Astrocyte of the cerebellum (primary cell): ENCODE measurements at regions not wholly inside any gene's neighbourhood (a gene's known extent, or its start where the extent isn't known, plus 50 kb on each side); places are given as distances from the start of the nearest gene placed in this dataset.

Experiments
- DNase-seq: peaks from one replicate; pipeline ENCODE4 v3.0.0-alpha.2; 2011; ENCODE audit warnings: low read depth
- H3K4me3 ChIP-seq: 2 replicates; pipeline ENCODE4 v1.5.1; 2011; ENCODE audit warnings: mild to moderate bottlenecking, low read depth, low read length, moderate library complexity
- in situ Hi-C: cut with HindIII; loops from 2 replicates; pipeline ENCODE4 v1.10.0; 2017; ENCODE audit warnings: low sequenced_read_pairs
- TF ChIP-seq, protein P1 (sequence below): IDR thresholded peaks from 2 replicates; pipeline ENCODE4 v1.5.1; 2012; ENCODE audit warnings: low read length, low read depth, moderate library complexity, mild to moderate bottlenecking; ENCODE audit errors: missing control alignments

DNA sequence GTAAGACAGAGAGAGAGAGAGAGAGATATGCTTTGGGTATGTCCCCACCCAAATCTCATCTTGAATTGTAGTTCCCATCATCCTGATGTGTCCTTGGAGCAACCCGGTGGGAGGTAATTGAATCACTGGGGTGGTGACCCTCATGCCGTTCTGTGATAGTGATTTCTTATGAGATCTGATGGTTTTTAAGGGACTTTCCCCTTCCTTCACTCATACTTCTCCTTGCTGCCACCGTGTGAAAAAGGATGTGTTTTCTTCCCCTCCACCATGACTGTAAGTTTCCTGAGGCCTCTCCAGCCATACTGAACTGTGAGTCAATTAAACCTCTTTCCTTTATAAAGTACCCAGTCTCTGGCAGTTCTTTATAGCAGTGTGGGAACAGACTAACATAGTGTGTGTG lies 60.3 kb downstream of the EOMES start:
- DNase-seq, result no peak
- in situ Hi-C loops, result no loop called here
- TF ChIP-seq, protein P1, sequence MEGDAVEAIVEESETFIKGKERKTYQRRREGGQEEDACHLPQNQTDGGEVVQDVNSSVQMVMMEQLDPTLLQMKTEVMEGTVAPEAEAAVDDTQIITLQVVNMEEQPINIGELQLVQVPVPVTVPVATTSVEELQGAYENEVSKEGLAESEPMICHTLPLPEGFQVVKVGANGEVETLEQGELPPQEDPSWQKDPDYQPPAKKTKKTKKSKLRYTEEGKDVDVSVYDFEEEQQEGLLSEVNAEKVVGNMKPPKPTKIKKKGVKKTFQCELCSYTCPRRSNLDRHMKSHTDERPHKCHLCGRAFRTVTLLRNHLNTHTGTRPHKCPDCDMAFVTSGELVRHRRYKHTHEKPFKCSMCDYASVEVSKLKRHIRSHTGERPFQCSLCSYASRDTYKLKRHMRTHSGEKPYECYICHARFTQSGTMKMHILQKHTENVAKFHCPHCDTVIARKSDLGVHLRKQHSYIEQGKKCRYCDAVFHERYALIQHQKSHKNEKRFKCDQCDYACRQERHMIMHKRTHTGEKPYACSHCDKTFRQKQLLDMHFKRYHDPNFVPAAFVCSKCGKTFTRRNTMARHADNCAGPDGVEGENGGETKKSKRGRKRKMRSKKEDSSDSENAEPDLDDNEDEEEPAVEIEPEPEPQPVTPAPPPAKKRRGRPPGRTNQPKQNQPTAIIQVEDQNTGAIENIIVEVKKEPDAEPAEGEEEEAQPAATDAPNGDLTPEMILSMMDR, result no peak
- H3K4me3 ChIP-seq, result no peak overlapping the region

- H3K4me3 ChIP-seq, result no peak overlapping the region
- TF ChIP-seq, protein P1, result peak; percentile 76
- in situ Hi-C loops, result no loop called here
- no peak for DNase-seq
These were observed 62.7 kb downstream of the EOMES start for GRCh38 chr3:27659279-27660021.

GRCh38 chr3:27658741-27659140 lies 63.4 kb downstream of the EOMES start:
- TF ChIP-seq, protein P1, result no peak
- no peak overlapping the region for H3K4me3 ChIP-seq
- in situ Hi-C loops, result no loop called here
- no peak for DNase-seq

- H3K4me3 ChIP-seq, result no peak overlapping the region
- in situ Hi-C loops, result no loop called here
- TF ChIP-seq, protein P1, result no peak
- no peak for DNase-seq
These were observed 64.3 kb downstream of the EOMES start for GRCh38 chr3:27657871-27658270.

GRCh38 chr3:27657404-27657803 lies 64.7 kb downstream of the EOMES start:
- DNase-seq, result no peak
- TF ChIP-seq, protein P1, result no peak
- in situ Hi-C loops, result no loop called here
- no peak overlapping the region for H3K4me3 ChIP-seq

GRCh38 chr3:27656790-27657189 lies 65.3 kb downstream of the EOMES start:
- TF ChIP-seq, protein P1, result no peak
- no peak for DNase-seq
- in situ Hi-C loops, result no loop called here
- no peak overlapping the region for H3K4me3 ChIP-seq

- H3K4me3 ChIP-seq, result no peak overlapping the region
- in situ Hi-C loops, result no loop called here
- TF ChIP-seq, protein P1, result no peak
- DNase-seq, result no peak
These were observed 66.6 kb downstream of the EOMES start for GRCh38 chr3:27655547-27655946.
